Astrocyte of the spinal cord (primary cell): ENCODE measurements at regions not wholly inside any gene's neighbourhood (a gene's known extent, or its start where the extent isn't known, plus 50 kb on each side); places are given as distances from the start of the nearest gene placed in this dataset.

ENCODE experiments used
- DNase-seq: peaks from one replicate; pipeline ENCODE4 v3.0.0; 2011; ENCODE audit warnings: low read depth, low spot score
- H3K4me3 ChIP-seq: 2 replicates; pipeline ENCODE4 v1.5.1; 2011; ENCODE audit warnings: low read depth, mild to moderate bottlenecking, low read length, moderate library complexity
- in situ Hi-C: cut with HindIII; loops from 2 replicates; pipeline ENCODE4 v1.10.0; 2017; ENCODE audit warnings: low sequenced_read_pairs
- TF ChIP-seq, protein P1 (sequence below): IDR thresholded peaks from 2 replicates; pipeline ENCODE4 v1.5.1; 2012; ENCODE audit warnings: low read depth, mild to moderate bottlenecking, low read length, inconsistent platforms

DNA sequence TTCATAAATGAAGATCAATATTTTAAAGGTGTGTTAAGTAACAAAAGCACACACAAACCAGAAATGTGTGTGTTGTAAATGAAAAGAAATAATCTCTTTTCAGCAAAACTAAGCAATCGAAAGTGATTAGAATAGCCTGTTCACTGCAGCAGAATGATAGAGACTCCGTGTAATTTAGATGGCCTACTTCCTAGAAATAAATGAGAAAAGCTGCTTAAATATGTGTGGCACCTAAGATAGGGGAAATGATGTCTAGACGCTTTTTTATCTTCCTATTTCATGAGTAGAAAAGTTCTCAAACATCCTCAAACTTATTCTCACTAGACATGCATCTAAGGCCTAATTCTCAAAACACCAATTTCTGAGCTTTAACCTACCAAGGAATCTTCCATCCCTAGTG, 124.7 kb upstream of the BRINP3 start:
- TF ChIP-seq, protein P1, sequence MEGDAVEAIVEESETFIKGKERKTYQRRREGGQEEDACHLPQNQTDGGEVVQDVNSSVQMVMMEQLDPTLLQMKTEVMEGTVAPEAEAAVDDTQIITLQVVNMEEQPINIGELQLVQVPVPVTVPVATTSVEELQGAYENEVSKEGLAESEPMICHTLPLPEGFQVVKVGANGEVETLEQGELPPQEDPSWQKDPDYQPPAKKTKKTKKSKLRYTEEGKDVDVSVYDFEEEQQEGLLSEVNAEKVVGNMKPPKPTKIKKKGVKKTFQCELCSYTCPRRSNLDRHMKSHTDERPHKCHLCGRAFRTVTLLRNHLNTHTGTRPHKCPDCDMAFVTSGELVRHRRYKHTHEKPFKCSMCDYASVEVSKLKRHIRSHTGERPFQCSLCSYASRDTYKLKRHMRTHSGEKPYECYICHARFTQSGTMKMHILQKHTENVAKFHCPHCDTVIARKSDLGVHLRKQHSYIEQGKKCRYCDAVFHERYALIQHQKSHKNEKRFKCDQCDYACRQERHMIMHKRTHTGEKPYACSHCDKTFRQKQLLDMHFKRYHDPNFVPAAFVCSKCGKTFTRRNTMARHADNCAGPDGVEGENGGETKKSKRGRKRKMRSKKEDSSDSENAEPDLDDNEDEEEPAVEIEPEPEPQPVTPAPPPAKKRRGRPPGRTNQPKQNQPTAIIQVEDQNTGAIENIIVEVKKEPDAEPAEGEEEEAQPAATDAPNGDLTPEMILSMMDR: no peak
- DNase-seq: no peak
- H3K4me3 ChIP-seq: no peak overlapping the region
- in situ Hi-C loops: no loop called here

DNA sequence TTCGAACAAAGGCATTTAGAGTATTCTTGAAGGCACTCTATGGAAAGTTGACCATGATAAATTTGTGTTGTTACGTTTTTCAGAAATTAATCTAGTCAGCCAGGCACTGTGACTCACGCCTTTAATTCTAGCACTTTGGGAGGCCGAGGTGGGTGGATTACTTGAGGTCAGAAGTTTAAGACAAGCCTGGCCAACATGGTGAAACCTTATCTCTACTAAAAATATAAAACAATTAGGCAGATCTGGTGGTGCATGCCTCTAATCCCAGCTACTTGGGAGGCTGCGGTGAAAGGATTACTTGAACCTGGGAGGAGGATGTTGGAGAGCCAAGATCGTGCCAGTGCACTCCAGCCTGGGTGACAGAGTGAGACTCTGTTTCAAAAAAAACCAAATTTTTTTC, 130.6 kb upstream of the BRINP3 start:
- no peak for DNase-seq
- TF ChIP-seq, protein P1: no peak
- in situ Hi-C loops: no loop called here
- H3K4me3 ChIP-seq: no peak overlapping the region

DNA sequence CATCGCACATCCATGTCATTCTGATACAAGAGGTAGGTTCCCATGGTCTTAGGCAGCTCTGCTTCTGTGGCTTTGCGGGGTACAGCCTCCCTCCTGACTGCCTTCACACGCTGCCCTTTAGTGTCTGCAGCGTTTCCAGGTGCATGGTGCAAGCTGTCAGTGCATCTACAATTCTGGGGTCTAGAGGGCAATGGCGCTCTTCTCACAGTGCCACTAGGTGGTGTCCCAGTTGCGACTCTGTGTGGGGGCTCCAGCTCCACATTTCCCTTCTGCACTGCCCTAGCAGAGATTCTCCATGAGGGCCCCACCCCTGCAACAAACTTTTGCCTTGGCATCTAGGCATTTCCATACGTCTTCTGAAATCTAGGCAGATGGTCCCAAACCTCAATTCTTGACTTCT, 138.2 kb upstream of the BRINP3 start:
- no peak overlapping the region for H3K4me3 ChIP-seq
- DNase-seq: no peak
- in situ Hi-C loops: no loop called here
- TF ChIP-seq, protein P1: no peak

DNA sequence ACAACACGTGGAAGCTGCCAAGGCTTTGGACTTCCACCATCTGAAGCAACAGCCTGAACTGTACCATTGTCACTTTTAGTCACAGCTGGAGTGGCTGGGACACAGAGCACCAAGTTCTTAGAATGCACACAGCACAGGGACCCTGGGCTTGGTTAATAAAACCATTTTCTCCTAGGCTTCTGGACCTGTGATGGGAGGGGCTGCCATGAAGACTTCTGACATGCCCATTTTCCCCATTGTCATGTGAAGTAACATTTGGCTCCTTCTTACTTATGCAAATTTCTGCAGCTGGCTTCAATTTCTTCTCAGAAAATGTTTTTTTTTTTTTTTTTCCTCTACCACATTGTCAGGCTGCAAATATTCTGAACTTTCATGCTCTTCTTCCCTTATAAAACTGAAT, 138.6 kb upstream of the BRINP3 start:
- in situ Hi-C loops: no loop called here
- H3K4me3 ChIP-seq: no peak overlapping the region
- TF ChIP-seq, protein P1: no peak
- DNase-seq: no peak

DNA sequence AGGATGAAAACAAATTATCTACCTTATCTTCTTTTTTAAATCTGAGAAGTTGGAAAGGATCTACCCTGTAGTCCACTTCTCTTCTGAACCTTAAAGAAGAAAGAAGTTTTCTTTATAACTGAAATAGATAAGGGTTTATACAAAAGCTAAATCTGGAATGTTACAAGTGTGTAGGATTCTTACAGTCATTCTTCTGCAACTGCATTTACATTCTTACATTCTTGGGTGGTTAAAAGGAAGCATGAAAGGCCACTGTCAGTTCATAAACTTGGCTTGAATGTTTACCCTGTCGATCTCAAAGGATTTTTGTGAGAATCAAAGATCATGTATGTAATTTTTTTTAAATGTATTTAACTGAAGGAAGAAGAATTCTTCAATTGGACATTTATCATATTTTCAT, 142.1 kb upstream of the BRINP3 start:
- TF ChIP-seq, protein P1: no peak
- no peak for DNase-seq
- no peak overlapping the region for H3K4me3 ChIP-seq
- in situ Hi-C loops: no loop called here

DNA sequence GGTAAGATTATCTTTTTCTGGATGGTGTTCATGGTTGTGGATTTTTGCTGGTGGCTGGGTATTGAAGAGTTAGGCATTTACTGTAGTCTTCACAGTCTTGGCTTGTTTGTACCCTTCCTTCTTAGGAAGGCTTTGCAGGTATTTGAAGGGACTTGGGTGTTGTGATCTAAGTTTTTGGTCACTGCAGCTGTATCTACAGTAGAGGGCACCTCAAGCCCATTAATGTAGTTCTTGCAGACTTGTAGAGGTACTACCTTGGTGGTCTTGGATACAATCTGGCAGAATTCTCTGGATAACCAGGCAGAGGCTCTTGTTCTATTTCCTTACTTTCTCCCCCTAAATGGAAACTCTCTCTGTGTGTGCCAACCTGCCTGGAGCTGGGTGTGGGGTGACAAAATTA, 155.8 kb upstream of the BRINP3 start:
- in situ Hi-C loops: no loop called here

DNA sequence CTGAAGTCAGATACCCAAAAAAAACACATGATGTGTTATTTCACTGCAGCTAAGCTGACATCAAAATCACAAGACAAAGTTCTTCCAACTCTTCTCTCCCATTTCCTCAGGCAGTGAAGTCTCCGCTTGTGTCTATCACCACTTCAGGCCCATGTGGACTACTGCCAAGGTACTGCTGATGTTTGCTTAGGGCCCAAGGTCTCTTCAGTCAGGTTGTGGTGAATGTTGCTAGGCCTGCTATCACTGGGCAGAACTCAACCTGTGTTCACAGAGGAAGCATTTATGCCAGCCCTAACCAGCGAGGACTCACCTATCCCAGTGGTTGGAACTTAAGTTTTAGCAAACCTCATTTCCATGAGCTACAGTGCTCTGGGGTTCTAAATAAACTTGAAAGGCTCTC, 156.5 kb upstream of the BRINP3 start:
- no peak overlapping the region for H3K4me3 ChIP-seq
- no peak for DNase-seq
- in situ Hi-C loops: no loop called here
- TF ChIP-seq, protein P1: no peak

More for the DNA sequence above, 155.8 kb upstream of the BRINP3 start:
- TF ChIP-seq, protein P1: no peak
- DNase-seq: no peak
- no peak overlapping the region for H3K4me3 ChIP-seq
